Activated CD8-positive, alpha-beta T cell treated with anti-CD3 and anti-CD28 coated beads for 36 hours (primary cell): ENCODE measurements at regions not wholly inside any gene's neighbourhood (a gene's known extent, or its start where the extent isn't known, plus 50 kb on each side); places are given as distances from the start of the nearest gene placed in this dataset.

ENCODE experiments used
- ATAC-seq: fragments of 200-7000 bp; cut with Tn5 transposase; one replicate; pipeline ENCODE4 v1.10.0; 2021; ENCODE audit warnings: mild to moderate bottlenecking, moderate library complexity
- CTCF ChIA-PET: fragments of 350-600 bp; sonication (Branson Sonifier 250); formaldehyde crosslinking; loops from one replicate; lab custom pipeline; 2021; ENCODE audit warnings: antibody characterized with exemption; lab: Charles Lee
- POLR2A ChIA-PET: fragments of 350-600 bp; sonication (Branson Sonifier 250); formaldehyde crosslinking; loops from one replicate; lab custom pipeline; 2021; ENCODE audit warnings: antibody characterized with exemption; lab: Charles Lee
- DNase-seq: peaks from one replicate; pipeline ENCODE4 v3.0.0-alpha.2; 2020
- H3K27ac Mint-ChIP-seq: one replicate; pipeline ENCODE4 v1.8.0; 2021; ENCODE audit warnings: mild to moderate bottlenecking, mixed read lengths
- H3K27me3 Mint-ChIP-seq: one replicate; pipeline ENCODE4 v1.8.0; 2021; ENCODE audit warnings: mixed read lengths
- H3K36me3 Mint-ChIP-seq: one replicate; pipeline ENCODE4 v1.8.0; 2021; ENCODE audit warnings: low read depth, mixed read lengths
- H3K4me1 Mint-ChIP-seq: one replicate; pipeline ENCODE4 v1.8.0; 2021; ENCODE audit warnings: low read depth, mixed read lengths
- H3K4me3 Mint-ChIP-seq: one replicate; pipeline ENCODE4 v1.8.0; 2021; ENCODE audit warnings: mild to moderate bottlenecking, moderate library complexity, mixed read lengths
- H3K9me3 Mint-ChIP-seq: one replicate; pipeline ENCODE4 v1.8.0; 2021; ENCODE audit warnings: mixed read lengths
- intact Hi-C: fragments of 100-400 bp; cut with micrococcal nuclease; formaldehyde crosslinking; loops from one replicate; pipeline ENCODE4 v1.10.0; 2022
- TF ChIP-seq, protein P1 (sequence below): fragments of 200-600 bp; IDR thresholded peaks from one replicate; pipeline ENCODE4 v1.8.0; 2022; ENCODE audit warnings: antibody characterized with exemption, mild to moderate bottlenecking

DNA sequence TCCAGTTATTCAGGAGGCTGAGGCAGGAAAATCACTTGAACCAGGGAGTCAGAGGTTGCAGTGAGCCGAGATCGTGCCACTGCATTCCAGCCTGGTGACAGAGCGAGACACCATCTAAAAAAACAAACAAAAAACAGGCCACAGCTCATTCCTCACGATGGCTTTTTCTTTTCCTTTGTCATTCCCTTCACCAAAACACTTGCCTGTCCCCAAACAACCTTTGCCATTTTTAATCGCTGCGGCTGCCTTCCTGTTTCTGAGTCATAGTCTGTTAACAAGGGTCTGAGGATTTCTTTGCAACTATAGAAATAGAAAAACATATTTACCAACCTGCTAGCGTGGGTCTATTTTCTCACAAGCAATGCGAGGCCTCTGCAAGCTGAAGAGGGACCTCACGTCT lies 123.0 kb upstream of the FSTL4 start:
- Mint-ChIP-seq H3K27me3 (no peaks in the 10 kb centered on the region), H3K36me3 (no peaks in the 10 kb centered on the region), H3K9me3 (no peaks in the 10 kb centered on the region), H3K4me3 (no peak overlapping the region), H3K27ac (no peak overlapping the region), H3K4me1 (no peaks in the 10 kb centered on the region)
- intact Hi-C loops, result no loop called here
- POLR2A ChIA-PET, result no interaction called here
- ATAC-seq (no peak), DNase-seq (no peak)
- TF ChIP-seq, protein P1, sequence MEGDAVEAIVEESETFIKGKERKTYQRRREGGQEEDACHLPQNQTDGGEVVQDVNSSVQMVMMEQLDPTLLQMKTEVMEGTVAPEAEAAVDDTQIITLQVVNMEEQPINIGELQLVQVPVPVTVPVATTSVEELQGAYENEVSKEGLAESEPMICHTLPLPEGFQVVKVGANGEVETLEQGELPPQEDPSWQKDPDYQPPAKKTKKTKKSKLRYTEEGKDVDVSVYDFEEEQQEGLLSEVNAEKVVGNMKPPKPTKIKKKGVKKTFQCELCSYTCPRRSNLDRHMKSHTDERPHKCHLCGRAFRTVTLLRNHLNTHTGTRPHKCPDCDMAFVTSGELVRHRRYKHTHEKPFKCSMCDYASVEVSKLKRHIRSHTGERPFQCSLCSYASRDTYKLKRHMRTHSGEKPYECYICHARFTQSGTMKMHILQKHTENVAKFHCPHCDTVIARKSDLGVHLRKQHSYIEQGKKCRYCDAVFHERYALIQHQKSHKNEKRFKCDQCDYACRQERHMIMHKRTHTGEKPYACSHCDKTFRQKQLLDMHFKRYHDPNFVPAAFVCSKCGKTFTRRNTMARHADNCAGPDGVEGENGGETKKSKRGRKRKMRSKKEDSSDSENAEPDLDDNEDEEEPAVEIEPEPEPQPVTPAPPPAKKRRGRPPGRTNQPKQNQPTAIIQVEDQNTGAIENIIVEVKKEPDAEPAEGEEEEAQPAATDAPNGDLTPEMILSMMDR, result no peak
- CTCF ChIA-PET, result no interaction called here

DNA sequence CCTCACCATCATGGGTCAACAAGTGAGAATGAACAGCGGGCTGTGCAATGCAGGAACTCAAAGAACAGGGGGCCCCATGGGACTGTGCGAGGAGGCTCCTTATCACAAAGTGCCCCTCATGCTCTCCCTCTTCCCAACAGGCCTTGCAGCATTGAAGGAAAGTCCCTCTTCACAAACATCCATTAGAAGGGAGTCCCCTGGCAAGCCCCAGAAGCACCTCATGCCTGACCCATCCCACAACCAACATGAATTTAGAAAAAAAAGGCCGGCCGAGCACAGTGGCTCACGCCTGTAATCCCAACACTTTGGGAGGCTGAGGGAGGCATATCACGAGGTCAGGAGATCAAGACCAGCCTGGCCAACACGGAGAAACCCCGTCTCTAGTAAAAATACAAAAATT lies 122.6 kb upstream of the FSTL4 start:
- ChIA-PET POLR2A (no interaction called here), CTCF (no interaction called here)
- ATAC-seq (no peak), DNase-seq (no peak)
- intact Hi-C loops, result no loop called here
- Mint-ChIP-seq H3K9me3 (no peaks in the 10 kb centered on the region), H3K36me3 (no peaks in the 10 kb centered on the region), H3K4me1 (no peaks in the 10 kb centered on the region), H3K27me3 (no peaks in the 10 kb centered on the region), H3K4me3 (no peak overlapping the region), H3K27ac (no peak overlapping the region)
- TF ChIP-seq, protein P1, result no peak

DNA sequence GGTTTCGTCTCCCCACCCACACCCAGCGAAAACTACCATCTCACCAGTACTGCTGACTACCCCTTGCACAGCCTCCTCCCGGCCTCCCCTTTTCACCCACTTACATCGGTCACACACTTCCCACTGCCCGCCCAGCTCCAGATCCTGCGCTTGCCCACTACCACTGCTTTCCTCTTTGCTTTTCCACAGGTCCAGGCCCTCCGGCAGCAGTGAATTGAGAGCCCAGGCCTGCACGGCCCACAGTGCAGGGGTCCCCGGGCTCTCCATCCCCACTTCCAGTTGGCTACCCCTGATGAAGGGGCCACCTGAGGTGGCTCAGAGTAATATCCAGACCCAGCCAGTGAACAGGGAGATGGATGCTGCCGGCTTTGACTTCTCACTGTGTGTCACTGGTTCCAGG lies 120.2 kb upstream of the FSTL4 start:
- no peak overlapping the region for H3K27ac Mint-ChIP-seq
- intact Hi-C loops, result no loop called here
- CTCF ChIA-PET, result interaction anchor here (1.1 kb wide), 1 partner anchor 137 kb away, joined by 3 read pairs; no protein-coding TSS in a partner anchor

DNA sequence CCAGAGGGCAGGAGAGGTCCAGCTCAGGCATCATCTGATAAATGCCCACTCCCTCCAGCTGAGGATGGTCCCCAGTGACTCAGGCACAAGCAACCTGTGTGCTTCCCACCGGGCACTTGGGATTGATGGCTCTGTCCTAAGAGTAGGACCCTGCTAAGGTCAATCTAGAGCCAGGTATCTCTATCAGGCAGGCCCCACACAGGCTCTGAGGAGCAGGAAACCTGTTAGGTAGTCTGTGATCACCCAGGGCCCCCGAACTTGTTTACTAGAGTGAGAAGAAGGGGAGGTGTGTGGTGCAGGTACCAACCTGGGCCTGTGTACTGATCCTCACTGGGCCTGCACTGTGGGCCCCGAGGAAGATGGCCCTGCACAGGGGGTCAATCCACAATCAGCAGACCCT lies 119.6 kb upstream of the FSTL4 start:
- DNase-seq, result no peak
- ChIA-PET POLR2A (no interaction called here), CTCF (interaction anchor here (1.1 kb wide), 1 partner anchor 137 kb away, joined by 3 read pairs; no protein-coding TSS in a partner anchor)
- no peaks in the 10 kb centered on the region for H3K36me3 Mint-ChIP-seq
- H3K4me1 Mint-ChIP-seq, result no peaks in the 10 kb centered on the region
- intact Hi-C loops, result no loop called here
- no peak for ATAC-seq
- H3K9me3 Mint-ChIP-seq, result no peaks in the 10 kb centered on the region
- H3K4me3 Mint-ChIP-seq, result no peak overlapping the region
- TF ChIP-seq, protein P1, result no peak
- no peaks in the 10 kb centered on the region for H3K27me3 Mint-ChIP-seq
- H3K27ac Mint-ChIP-seq, result no peak overlapping the region

More for the DNA sequence above, 120.2 kb upstream of the FSTL4 start:
- Mint-ChIP-seq H3K4me3 (no peak overlapping the region), H3K36me3 (no peaks in the 10 kb centered on the region), H3K9me3 (no peaks in the 10 kb centered on the region), H3K27me3 (no peaks in the 10 kb centered on the region), H3K4me1 (no peaks in the 10 kb centered on the region)
- TF ChIP-seq, protein P1, result no peak
- DNase-seq, result no peak
- POLR2A ChIA-PET, result no interaction called here
- no peak for ATAC-seq

DNA sequence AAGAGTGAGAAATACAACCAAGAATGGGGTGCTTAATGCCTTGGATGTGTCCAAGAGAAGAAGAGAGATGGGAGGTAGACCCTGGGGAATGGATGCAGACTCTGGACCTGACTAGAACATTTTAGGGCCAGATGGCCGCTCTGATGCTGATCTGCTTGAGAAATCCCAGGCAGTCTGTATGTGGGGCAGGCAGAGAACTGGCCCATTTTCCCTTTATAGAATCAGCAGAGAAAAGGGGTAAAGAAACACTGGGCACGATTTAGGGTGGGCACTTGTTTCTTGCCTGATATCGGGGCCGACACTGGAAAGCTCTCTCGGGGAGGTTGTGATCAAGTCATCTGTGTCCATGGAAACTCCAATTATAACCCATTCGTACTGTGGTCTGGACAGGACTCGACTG lies 118.5 kb upstream of the FSTL4 start:
- DNase-seq (no peak), ATAC-seq (no peak)
- POLR2A ChIA-PET, result no interaction called here
- intact Hi-C loops, result no loop called here
- CTCF ChIA-PET, result no interaction called here
- no peaks in the 10 kb centered on the region for H3K36me3 Mint-ChIP-seq
- TF ChIP-seq, protein P1, result no peak
- no peak overlapping the region for H3K4me3 Mint-ChIP-seq
- no peaks in the 10 kb centered on the region for H3K4me1 Mint-ChIP-seq
- no peaks in the 10 kb centered on the region for H3K27me3 Mint-ChIP-seq
- no peaks in the 10 kb centered on the region for H3K9me3 Mint-ChIP-seq
- no peak overlapping the region for H3K27ac Mint-ChIP-seq
